PFSK-1 (cell line): ENCODE measurements at regions not wholly inside any gene's neighbourhood (a gene's known extent, or its start where the extent isn't known, plus 50 kb on each side); places are given as distances from the start of the nearest gene placed in this dataset.

Source experiments
- FOXP2 ChIP-seq: optimal IDR thresholded peaks from 2 replicates; pipeline ENCODE3; 2011; ENCODE audit warnings: borderline replicate concordance, control low read depth, inconsistent platforms; ENCODE audit not compliant: insufficient read depth; ENCODE audit errors: extremely low read length, extremely low read depth
- POLR2AphosphoS5 ChIP-seq: IDR thresholded peaks from 2 replicates; pipeline ENCODE4 v1.6.1; 2012; ENCODE audit warnings: low read depth, mild to moderate bottlenecking, control low read depth, low read length, moderate library complexity
- REST ChIP-seq, 2 experiments: IDR thresholded peaks; 2 replicates each; pipeline versions ENCODE4 v1.6.1 to v1.8.0; 2011 to 2012; ENCODE audit warnings: low read depth in 2 of 2, low read length in 2 of 2, control low read depth in 1 of 2, inconsistent platforms in 1 of 2, mild to moderate bottlenecking in 1 of 2, moderate library complexity in 1 of 2; ENCODE audit not compliant: insufficient read depth in 1 of 2
- SIN3A ChIP-seq: IDR thresholded peaks from 2 replicates; pipeline ENCODE4 v1.6.1; 2012; ENCODE audit warnings: mild to moderate bottlenecking, low read length, moderate library complexity, borderline replicate concordance; ENCODE audit not compliant: insufficient read depth
- TAF1 ChIP-seq: IDR thresholded peaks from 2 replicates; pipeline ENCODE4 v1.6.1; 2012; ENCODE audit warnings: low read length, control low read depth, borderline replicate concordance; ENCODE audit not compliant: insufficient read depth

- TF ChIP-seq TAF1: no peak
- no peak for TF ChIP-seq SIN3A
- TF ChIP-seq POLR2AphosphoS5: no peak
- TF ChIP-seq FOXP2: no peak
- TF ChIP-seq REST (IDR thresholded peaks at IDR 0.05; ENCODE audit: insufficient read depth in 1 of 2, low read depth in 2 of 2, low read length in 2 of 2): no peak
Measured at GRCh38 chr5:39948867-39949468, 524.2 kb upstream of the DAB2 start.

GRCh38 chr5:39948341-39948740 lies 523.6 kb upstream of the DAB2 start:
- TF ChIP-seq REST (IDR thresholded peaks at IDR 0.05; ENCODE audit: insufficient read depth in 1 of 2, low read depth in 2 of 2, low read length in 2 of 2) (no peak), FOXP2 (no peak), POLR2AphosphoS5 (no peak), TAF1 (no peak), SIN3A (no peak)

GRCh38 chr5:39947657-39948056 lies 522.9 kb upstream of the DAB2 start:
- no peak for TF ChIP-seq SIN3A
- no peak for TF ChIP-seq POLR2AphosphoS5
- no peak for TF ChIP-seq TAF1
- no peak for TF ChIP-seq FOXP2
- TF ChIP-seq REST (IDR thresholded peaks at IDR 0.05; ENCODE audit: insufficient read depth in 1 of 2, low read depth in 2 of 2, low read length in 2 of 2): no peak

- TF ChIP-seq FOXP2: no peak
- TF ChIP-seq TAF1: no peak
- no peak for TF ChIP-seq POLR2AphosphoS5
- TF ChIP-seq SIN3A: no peak
- TF ChIP-seq REST (IDR thresholded peaks at IDR 0.05; ENCODE audit: insufficient read depth in 1 of 2, low read depth in 2 of 2, low read length in 2 of 2): no peak
Measured at GRCh38 chr5:39946356-39947045, 521.7 kb upstream of the DAB2 start.
